NCI-H1105 treated with DMSO at 0.1 percent for 48 hours (cell line): ENCODE measurements at regions not wholly inside any gene's neighbourhood (a gene's known extent, or its start where the extent isn't known, plus 50 kb on each side); places are given as distances from the start of the nearest gene placed in this dataset.

ENCODE experiments used
- DNase-seq: peaks from one replicate; lab custom pipeline; 2025; lab: John Stamatoyannopoulos, UW

- no peak for DNase-seq
These were observed 754.5 kb downstream of the C6orf118 start for GRCh38 chr6:164554700-164555476.

DNA sequence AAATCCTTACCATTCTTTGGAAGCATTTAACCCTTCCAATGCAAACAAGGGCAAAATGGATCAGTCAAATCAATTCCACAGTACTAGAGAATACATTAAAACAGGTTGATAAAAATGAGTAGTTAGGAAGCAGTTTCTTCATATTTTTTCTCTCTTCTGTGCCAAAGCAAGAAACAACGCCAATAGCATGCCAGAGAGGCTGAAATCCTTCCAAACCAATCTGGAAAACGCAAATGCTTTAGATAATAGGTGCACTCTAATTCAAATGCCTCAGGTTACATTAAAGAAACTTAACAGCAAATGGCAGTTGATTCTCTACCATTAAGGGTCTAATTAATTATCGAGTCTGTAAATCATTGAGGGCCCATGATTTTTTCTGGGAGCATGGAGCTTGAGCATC lies 755.2 kb downstream of the C6orf118 start:
- DNase-seq = peak; percentile 10

GRCh38 chr6:164551706-164552105 lies 757.7 kb downstream of the C6orf118 start:
- no peak for DNase-seq

DNA sequence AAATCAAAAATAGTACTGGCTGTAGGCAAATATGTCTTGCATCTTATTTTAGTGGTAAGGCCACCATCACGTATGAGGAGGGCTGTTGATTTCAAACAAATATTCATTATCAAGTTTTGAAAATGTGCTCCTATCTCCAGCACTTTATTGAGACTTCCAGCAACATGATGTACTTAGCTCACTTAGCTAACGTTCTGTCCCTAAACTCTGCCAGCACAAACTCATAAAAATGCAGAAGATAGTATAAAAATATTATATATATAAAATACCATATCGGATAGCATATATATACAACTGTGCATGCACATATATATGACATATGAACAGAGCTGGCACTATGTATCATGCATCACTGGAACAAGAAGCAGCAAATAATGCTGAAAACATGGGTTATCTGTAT lies 762.3 kb downstream of the C6orf118 start:
- no peak for DNase-seq

- no peak for DNase-seq
These were observed 763.1 kb downstream of the C6orf118 start for GRCh38 chr6:164546263-164546662.

GRCh38 chr6:164534070-164534766 lies 775.2 kb downstream of the C6orf118 start:
- no peak for DNase-seq

DNA sequence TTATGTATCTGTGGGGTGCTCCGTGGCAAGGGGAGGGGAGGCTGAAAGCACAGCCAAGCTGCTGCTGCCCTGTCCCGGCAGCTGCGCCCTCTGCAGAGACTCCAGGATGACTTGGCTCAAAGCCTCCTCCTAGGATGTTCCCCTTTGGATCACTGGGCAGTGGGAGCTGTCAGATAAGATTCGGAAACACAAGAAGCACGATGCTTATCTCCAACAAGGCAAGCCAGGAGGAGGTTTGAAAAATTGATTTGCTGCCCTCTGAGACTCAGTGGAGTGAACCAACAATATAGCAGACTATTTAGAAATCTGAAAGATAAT lies 776.4 kb downstream of the C6orf118 start:
- DNase-seq = no peak

DNA sequence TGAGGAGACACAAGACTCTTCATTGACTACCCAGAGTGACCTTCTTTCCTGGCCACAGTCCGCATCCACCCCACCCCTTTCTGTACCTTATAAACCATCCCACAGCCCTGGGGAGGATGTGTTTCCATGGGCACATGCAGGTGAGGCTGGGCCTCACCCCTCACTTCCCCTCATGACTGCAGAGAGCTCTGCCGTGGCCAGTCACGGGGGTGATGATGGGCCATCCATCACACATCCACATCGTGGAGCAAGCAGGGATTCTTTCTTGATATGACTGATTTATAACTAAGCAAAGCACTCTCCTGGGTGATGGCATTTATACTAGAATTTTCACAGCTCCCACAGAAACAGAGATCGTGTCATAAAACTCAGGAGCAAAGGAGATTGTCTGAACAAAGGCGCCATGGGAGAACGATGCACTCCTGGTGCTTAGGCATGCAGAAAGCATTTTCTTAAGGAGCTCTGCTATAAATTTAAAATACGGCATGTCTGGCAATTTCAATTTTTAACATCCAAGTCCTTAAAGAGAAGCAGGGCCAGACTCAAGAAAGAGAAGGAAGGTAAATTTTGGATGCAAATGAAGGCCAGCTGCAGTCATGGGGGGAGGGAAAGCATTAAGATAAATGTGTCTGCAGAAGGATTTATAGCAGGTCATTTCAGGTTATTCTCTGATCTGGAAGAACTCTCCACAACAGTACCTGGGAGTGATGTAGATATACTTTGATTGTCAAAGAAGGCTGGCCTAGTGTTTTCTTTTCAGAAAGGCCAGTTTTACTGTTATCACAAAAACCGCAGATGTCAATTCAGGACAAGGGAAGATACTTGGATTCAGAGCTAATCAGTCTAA lies 777.0 kb downstream of the C6orf118 start:
- no peak for DNase-seq

GRCh38 chr6:164531736-164532135 lies 777.7 kb downstream of the C6orf118 start:
- no peak for DNase-seq

DNA sequence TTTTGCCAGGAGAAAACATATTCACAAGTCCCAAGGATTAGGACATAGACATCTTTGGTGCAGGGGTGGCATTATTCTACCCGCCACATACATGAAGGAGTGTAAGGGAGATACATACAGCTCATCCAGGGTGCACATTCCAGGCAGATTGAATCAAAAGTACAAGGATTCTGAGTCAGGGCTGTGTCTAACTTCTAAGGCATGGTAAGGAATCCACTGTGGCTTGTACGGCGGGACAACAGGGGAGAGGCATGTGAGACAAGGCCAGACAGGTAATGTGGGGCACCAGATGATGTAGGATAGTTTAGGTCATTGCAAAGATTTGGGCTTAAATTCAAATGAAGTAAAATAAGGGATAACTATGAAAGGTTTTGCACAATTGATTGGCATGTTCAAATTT lies 780.9 kb downstream of the C6orf118 start:
- no peak for DNase-seq

DNA sequence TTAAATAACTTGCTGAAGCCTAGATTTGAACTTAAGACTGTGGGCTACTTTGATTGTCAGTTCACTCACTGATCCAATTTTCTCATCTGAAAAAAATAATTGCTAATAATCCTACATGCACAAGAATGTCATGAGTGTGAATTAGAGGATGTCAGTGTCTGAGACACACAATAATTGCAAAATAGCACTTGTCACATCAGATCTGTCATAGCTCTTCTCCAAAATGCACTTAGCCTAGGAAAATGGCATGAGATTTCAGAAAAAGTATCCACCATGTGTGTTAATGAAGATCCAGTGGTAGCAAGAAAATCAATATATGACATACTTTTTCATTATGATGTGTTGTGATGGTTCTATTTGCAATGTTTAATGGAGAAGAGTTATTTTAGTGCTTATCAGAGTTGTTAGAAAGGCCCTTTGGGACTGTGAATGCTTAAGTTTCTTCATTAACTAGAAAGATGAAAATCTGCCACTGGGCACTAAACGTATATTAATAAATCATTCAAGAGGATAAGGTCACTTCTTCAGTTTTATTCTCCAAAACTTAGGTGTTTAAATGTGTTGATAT lies 786.2 kb downstream of the C6orf118 start:
- DNase-seq = no peak

- no peak for DNase-seq
These were observed 788.5 kb downstream of the C6orf118 start for GRCh38 chr6:164520916-164521315.

GRCh38 chr6:164507206-164507940 lies 802.0 kb downstream of the C6orf118 start:
- DNase-seq = no peak

GRCh38 chr6:164505425-164505824 lies 804.0 kb downstream of the C6orf118 start:
- DNase-seq = no peak

- peak; percentile 55 for DNase-seq
These were observed 806.6 kb downstream of the C6orf118 start for GRCh38 chr6:164502833-164503232.

GRCh38 chr6:164495882-164496495 lies 813.4 kb downstream of the C6orf118 start:
- DNase-seq = no peak

DNA sequence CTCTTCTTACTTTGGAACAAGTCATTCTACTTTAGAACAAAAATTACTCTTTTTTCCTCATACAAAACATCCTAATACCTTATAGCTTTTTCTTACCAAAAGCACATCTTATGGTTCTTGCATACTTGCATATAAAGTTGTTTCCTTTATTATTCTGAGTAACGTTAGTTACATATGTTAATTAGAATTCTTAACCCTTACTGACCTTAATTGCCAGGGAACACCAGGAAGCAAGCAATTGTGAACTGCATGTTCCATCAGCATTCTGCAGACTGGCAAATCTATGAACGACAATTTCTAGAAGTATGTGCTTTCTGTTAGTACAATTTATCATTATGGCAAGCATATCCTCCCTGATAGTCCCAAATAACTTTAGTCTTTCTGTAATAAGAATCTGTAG lies 831.0 kb downstream of the C6orf118 start:
- DNase-seq = no peak

- no peak for DNase-seq
These were observed 831.6 kb downstream of the C6orf118 start for GRCh38 chr6:164477790-164478189.

- no peak for DNase-seq
These were observed 832.3 kb downstream of the C6orf118 start for GRCh38 chr6:164477101-164477500.

GRCh38 chr6:164469276-164469949 lies 840.0 kb downstream of the C6orf118 start:
- no peak for DNase-seq

DNA sequence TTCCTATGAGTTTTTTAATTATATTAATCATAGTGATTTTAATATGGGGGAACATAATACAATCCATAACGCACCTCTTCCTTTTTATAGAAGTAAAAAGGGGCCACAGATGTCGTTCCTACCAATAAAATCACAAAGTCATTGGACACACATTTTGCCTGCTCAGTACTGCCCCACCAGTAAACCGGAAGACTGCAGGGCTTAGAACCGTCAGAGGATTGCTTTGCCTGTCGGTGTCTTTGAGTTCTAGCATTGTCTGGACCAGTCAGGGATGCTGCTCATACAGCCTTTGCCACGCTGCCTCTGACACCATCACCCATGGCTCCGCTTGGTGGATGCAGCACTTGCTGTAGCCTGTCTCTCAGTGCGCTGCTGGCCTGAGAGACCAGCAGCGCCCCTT lies 853.6 kb downstream of the C6orf118 start:
- no peak for DNase-seq
